Small intestine (tissue), 7 donors: ENCODE measurements at regions not wholly inside any gene's neighbourhood (a gene's known extent, or its start where the extent isn't known, plus 50 kb on each side); places are given as distances from the start of the nearest gene placed in this dataset.

ENCODE experiments used
- DNase-seq, 2 donors: peaks; one replicate each; pipeline versions ENCODE4 v3.0.0 to v3.0.0-alpha.2; 2013
- FAIRE-seq: peaks from 2 replicates; lab custom pipeline; 2012; peaks lifted over from hg19 to GRCh38; lab: Jason Lieb, UNC
- H3K27ac ChIP-seq, 3 donors: one replicate each; pipeline ENCODE4 v1.5.1; 2013; ENCODE audit warnings: low read length in 2 of 3, mild to moderate bottlenecking in 2 of 3, control low read depth in 1 of 3, inconsistent platforms in 1 of 3, low read depth in 1 of 3, moderate library complexity in 1 of 3
- H3K27me3 ChIP-seq, 3 donors: one replicate each; pipeline ENCODE4 v1.6.1; 2013; ENCODE audit warnings: low read length in 3 of 3, inconsistent platforms in 1 of 3; ENCODE audit not compliant: control insufficient read depth in 3 of 3, insufficient read depth in 3 of 3
- H3K36me3 ChIP-seq, 3 donors: one replicate each; pipeline ENCODE4 v1.6.1; 2013; ENCODE audit warnings: low read length in 3 of 3, inconsistent platforms in 1 of 3, low read depth in 1 of 3, mild to moderate bottlenecking in 1 of 3, moderate library complexity in 1 of 3; ENCODE audit not compliant: control insufficient read depth in 3 of 3, insufficient read depth in 2 of 3
- H3K4me1 ChIP-seq, 3 donors: one replicate each; pipeline ENCODE4 v1.6.1; 2013; ENCODE audit warnings: low read length in 2 of 3, inconsistent platforms in 1 of 3, low read depth in 1 of 3, mild to moderate bottlenecking in 1 of 3, moderate library complexity in 1 of 3; ENCODE audit not compliant: control insufficient read depth in 3 of 3, insufficient read depth in 2 of 3
- H3K4me3 ChIP-seq, 3 donors: one replicate each; pipeline ENCODE4 v1.5.1; 2013; ENCODE audit warnings: low read length in 3 of 3, control low read depth in 1 of 3, inconsistent platforms in 1 of 3, low read depth in 1 of 3, mild to moderate bottlenecking in 1 of 3, moderate library complexity in 1 of 3
- H3K9me3 ChIP-seq, 2 donors: one replicate each; pipeline ENCODE4 v1.6.1; 2013; ENCODE audit warnings: low read depth in 1 of 2, low read length in 1 of 2; ENCODE audit not compliant: control insufficient read depth in 2 of 2, insufficient read depth in 1 of 2
- WGBS, 3 donors: extraction: QIAGEN DNeasy Blood & Tissue Kit; methylation state at CpG; one replicate each; pipeline ENCODE4 v1.1.7; 2013; 5-methylcytosine and 5-hydroxymethylcytosine counted together
- donor health status: healthy with polysubstance abuse.
- donor health status: control.
- donor health status: control.
- donor health status: Bipolar disorder and iron deficiency.
- donor health status: healthy.

GRCh38 chr13:39913339-39913738, 257.9 kb downstream of the COG6 start:
- Histone ChIP-seq H3K36me3 (no peaks in the 10 kb centered on the region), H3K4me1 (no peaks in the 10 kb centered on the region), H3K27me3 (no peaks in the 10 kb centered on the region), H3K27ac (no peak overlapping the region), H3K4me3 (no peak overlapping the region), H3K9me3 (no peaks in the 10 kb centered on the region)
- no peak for FAIRE-seq
- DNase-seq, result no peak
- 81 to 87% (median 85%) methylated on average over 4 of the region's 4 CpGs for WGBS, 3 donors

GRCh38 chr13:39913928-39914327, 258.5 kb downstream of the COG6 start:
- Histone ChIP-seq H3K36me3 (no peaks in the 10 kb centered on the region), H3K9me3 (no peaks in the 10 kb centered on the region), H3K4me3 (no peak overlapping the region), H3K27me3 (no peaks in the 10 kb centered on the region), H3K4me1 (no peaks in the 10 kb centered on the region), H3K27ac (no peak overlapping the region)
- FAIRE-seq (no peak), DNase-seq (no peak)
- 62 to 76% (median 65%) methylated on average over 2 of the region's 2 CpGs for WGBS, 3 donors

GRCh38 chr13:39915418-39915817, 260.0 kb downstream of the COG6 start:
- no peaks in the 10 kb centered on the region for H3K36me3 ChIP-seq
- no peak for DNase-seq
- H3K27me3 ChIP-seq, result no peaks in the 10 kb centered on the region
- no peak for FAIRE-seq
- H3K4me3 ChIP-seq, result no peak overlapping the region
- no peaks in the 10 kb centered on the region for H3K4me1 ChIP-seq
- no peaks in the 10 kb centered on the region for H3K9me3 ChIP-seq
- no peak overlapping the region for H3K27ac ChIP-seq

- Histone ChIP-seq H3K27me3 (no peaks in the 10 kb centered on the region), H3K4me3 (no peak overlapping the region), H3K27ac (no peak overlapping the region), H3K9me3 (no peaks in the 10 kb centered on the region), H3K4me1 (no peaks in the 10 kb centered on the region), H3K36me3 (no peaks in the 10 kb centered on the region)
- DNase-seq (no peak), FAIRE-seq (no peak)
- WGBS, 3 donors, result 85 to 95% (median 90%) methylated on average over 2 of the region's 2 CpGs
Measured at GRCh38 chr13:39916330-39916729, 260.9 kb downstream of the COG6 start.

- Histone ChIP-seq H3K9me3 (no peaks in the 10 kb centered on the region), H3K36me3 (no peaks in the 10 kb centered on the region), H3K4me3 (no peak overlapping the region), H3K27ac (no peak overlapping the region), H3K4me1 (no peaks in the 10 kb centered on the region), H3K27me3 (no peaks in the 10 kb centered on the region)
- 78 to 85% (median 84%) methylated on average over 5 of the region's 5 CpGs for WGBS, 3 donors
- no peak for DNase-seq
- no peak for FAIRE-seq
Measured at GRCh38 chr13:39918620-39919236, 263.3 kb downstream of the COG6 start.

- H3K4me3 ChIP-seq, result no peak overlapping the region
- FAIRE-seq (no peak), DNase-seq (no peak)
- no peaks in the 10 kb centered on the region for H3K36me3 ChIP-seq
- H3K4me1 ChIP-seq, result no peaks in the 10 kb centered on the region
- H3K27ac ChIP-seq, result no peak overlapping the region
- H3K9me3 ChIP-seq, result peaks cover 0 to under 1% of the 10 kb centered on the region in 2 donors
- 82 to 89% (median 85%) methylated on average over 2 of the region's 2 CpGs for WGBS, 3 donors
- H3K27me3 ChIP-seq, result no peaks in the 10 kb centered on the region
Measured at GRCh38 chr13:39920613-39921012, 265.2 kb downstream of the COG6 start.

GRCh38 chr13:39926345-39926744, 270.9 kb downstream of the COG6 start:
- peaks cover 0 to 9% of the 10 kb centered on the region in 2 donors for H3K9me3 ChIP-seq
- no peak for DNase-seq
- H3K36me3 ChIP-seq, result no peaks in the 10 kb centered on the region
- no peaks in the 10 kb centered on the region for H3K27me3 ChIP-seq
- H3K4me3 ChIP-seq, result no peak overlapping the region
- no peaks in the 10 kb centered on the region for H3K4me1 ChIP-seq
- FAIRE-seq, result no peak
- H3K27ac ChIP-seq, result no peak overlapping the region
- WGBS, 3 donors, result 73 to 82% (median 80%) methylated on average over 1 of the region's 1 CpG

- Histone ChIP-seq H3K4me3 (no peak overlapping the region), H3K4me1 (no peaks in the 10 kb centered on the region), H3K9me3 (peaks cover 0 to 9% of the 10 kb centered on the region in 2 donors), H3K27ac (no peak overlapping the region), H3K36me3 (no peaks in the 10 kb centered on the region), H3K27me3 (no peaks in the 10 kb centered on the region)
- DNase-seq (no peak), FAIRE-seq (no peak)
- 63 to 79% (median 68%) methylated on average over 2 of the region's 2 CpGs for WGBS, 3 donors
Measured at GRCh38 chr13:39928261-39928660, 272.8 kb downstream of the COG6 start.

GRCh38 chr13:39929583-39929982, 274.1 kb downstream of the COG6 start:
- H3K4me1 ChIP-seq, result no peaks in the 10 kb centered on the region
- H3K36me3 ChIP-seq, result no peaks in the 10 kb centered on the region
- WGBS, 3 donors, result 21 to 49% (median 35%) methylated on average over 1 of the region's 1 CpG
- no peak for FAIRE-seq
- DNase-seq, result no peak
- H3K27ac ChIP-seq, result no peak overlapping the region
- H3K4me3 ChIP-seq, result no peak overlapping the region
- H3K9me3 ChIP-seq, result peaks cover 0 to 9% of the 10 kb centered on the region in 2 donors
- no peaks in the 10 kb centered on the region for H3K27me3 ChIP-seq
